HCT116 (cell line): ENCODE measurements at regions not wholly inside any gene's neighbourhood (a gene's known extent, or its start where the extent isn't known, plus 50 kb on each side); places are given as distances from the start of the nearest gene placed in this dataset.
"Not testable (repeated sequence)": the region's sequence is repeated elsewhere in the genome, so short reads cannot be mapped to it uniquely, and the experiment has no call there.

Experiments
- CTCF ChIP-seq, 3 experiments: fragments of 200-600 bp in 1 of 3; sonication (generic) in 1 of 3; IDR thresholded peaks in 2 of 3; conservative IDR thresholded peaks in 1 of 3; 2 replicates each; pipeline ENCODE4 v1.5.1; 2012 to 2017; ENCODE audit warnings: low read depth in 2 of 3, low read length in 2 of 3, antibody characterized with exemption in 1 of 3, borderline replicate concordance in 1 of 3, control low read depth in 1 of 3, mild to moderate bottlenecking in 1 of 3, mixed read lengths in 1 of 3, mixed run types in 1 of 3, moderate library complexity in 1 of 3; ENCODE audit not compliant: insufficient read depth in 1 of 3
- MAX ChIP-seq: IDR thresholded peaks from 2 replicates; pipeline ENCODE4 v1.6.1; 2012
- ZNF274 ChIP-seq: fragments of 200-500 bp; sonication (Bioruptor generic); IDR thresholded peaks from 2 replicates; pipeline ENCODE4 v1.6.1; 2014; ENCODE audit warnings: mild to moderate bottlenecking, low read depth, low read length, inconsistent platforms

GRCh38 chr16:46387720-46388119 is 233.5 kb downstream of the SHCBP1 start:
- TF ChIP-seq ZNF274; CTCF (IDR thresholded peaks at IDR 0.05 in 2 of 3, conservative IDR thresholded peaks at IDR 0.05 in 1 of 3; ENCODE audit: borderline replicate concordance in 1 of 3, insufficient read depth in 1 of 3, low read depth in 2 of 3, low read length in 2 of 3); MAX: not testable (repeated sequence)
